ENCODE measurements at regions not wholly inside any gene's neighbourhood (a gene's known extent, or its start where the extent isn't known, plus 50 kb on each side); places are given as distances from the start of the nearest gene placed in this dataset.

- no peaks in the 10 kb centered on the region for H3K36me3 ChIP-seq
- no peaks in the 10 kb centered on the region for H3K9me3 ChIP-seq
- ATAC-seq: no peak
- no peaks in the 10 kb centered on the region for H3K4me1 ChIP-seq
- intact Hi-C loops (cut with DNase I): no loop called here
- H3K27ac ChIP-seq: no peak overlapping the region
- no peak overlapping the region for H3K4me3 ChIP-seq
- H3K27me3 ChIP-seq: no peaks in the 10 kb centered on the region
- no peak for DNase-seq
- TF ChIP-seq POLR2A (IDR thresholded peaks at IDR 0.05): no peak
- TF ChIP-seq, protein P1, sequence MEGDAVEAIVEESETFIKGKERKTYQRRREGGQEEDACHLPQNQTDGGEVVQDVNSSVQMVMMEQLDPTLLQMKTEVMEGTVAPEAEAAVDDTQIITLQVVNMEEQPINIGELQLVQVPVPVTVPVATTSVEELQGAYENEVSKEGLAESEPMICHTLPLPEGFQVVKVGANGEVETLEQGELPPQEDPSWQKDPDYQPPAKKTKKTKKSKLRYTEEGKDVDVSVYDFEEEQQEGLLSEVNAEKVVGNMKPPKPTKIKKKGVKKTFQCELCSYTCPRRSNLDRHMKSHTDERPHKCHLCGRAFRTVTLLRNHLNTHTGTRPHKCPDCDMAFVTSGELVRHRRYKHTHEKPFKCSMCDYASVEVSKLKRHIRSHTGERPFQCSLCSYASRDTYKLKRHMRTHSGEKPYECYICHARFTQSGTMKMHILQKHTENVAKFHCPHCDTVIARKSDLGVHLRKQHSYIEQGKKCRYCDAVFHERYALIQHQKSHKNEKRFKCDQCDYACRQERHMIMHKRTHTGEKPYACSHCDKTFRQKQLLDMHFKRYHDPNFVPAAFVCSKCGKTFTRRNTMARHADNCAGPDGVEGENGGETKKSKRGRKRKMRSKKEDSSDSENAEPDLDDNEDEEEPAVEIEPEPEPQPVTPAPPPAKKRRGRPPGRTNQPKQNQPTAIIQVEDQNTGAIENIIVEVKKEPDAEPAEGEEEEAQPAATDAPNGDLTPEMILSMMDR (IDR thresholded peaks at IDR 0.05): no peak
- 27% methylated on average over 3 of the region's 3 CpGs for WGBS (ENCODE audit: insufficient coverage, low coverage, low lambda C conversion rate, missing lambda C conversion rate)
Measured at GRCh38 chr17:69640073-69640472, 225.6 kb downstream of the MAP2K6 start.

- 46% methylated on average over 2 of the region's 2 CpGs for WGBS (ENCODE audit: insufficient coverage, low coverage, low lambda C conversion rate, missing lambda C conversion rate)
- intact Hi-C loops (cut with DNase I): no loop called here
Measured at GRCh38 chr17:69643686-69644085, 229.2 kb downstream of the MAP2K6 start.

GRCh38 chr17:69646729-69647128, 232.2 kb downstream of the MAP2K6 start:
- DNase-seq (no peak), ATAC-seq (no peak)
- TF ChIP-seq POLR2A (IDR thresholded peaks at IDR 0.05): no peak
- TF ChIP-seq, protein P1 (IDR thresholded peaks at IDR 0.05): no peak
- 90% methylated on average over 3 of the region's 3 CpGs for WGBS (ENCODE audit: insufficient coverage, low coverage, low lambda C conversion rate, missing lambda C conversion rate)
- Histone ChIP-seq H3K27ac (no peak overlapping the region), H3K36me3 (no peaks in the 10 kb centered on the region), H3K4me1 (no peaks in the 10 kb centered on the region), H3K9me3 (no peaks in the 10 kb centered on the region), H3K4me3 (no peak overlapping the region), H3K27me3 (no peaks in the 10 kb centered on the region)
- intact Hi-C loops (cut with DNase I): no loop called here

More at GRCh38 chr17:69643686-69644085, 229.2 kb downstream of the MAP2K6 start:
- no peaks in the 10 kb centered on the region for H3K4me1 ChIP-seq
- ATAC-seq (no peak), DNase-seq (no peak)
- H3K9me3 ChIP-seq: no peaks in the 10 kb centered on the region
- no peak overlapping the region for H3K4me3 ChIP-seq
- no peaks in the 10 kb centered on the region for H3K27me3 ChIP-seq
- no peak for TF ChIP-seq POLR2A (IDR thresholded peaks at IDR 0.05)
- TF ChIP-seq, protein P1 (IDR thresholded peaks at IDR 0.05): no peak
- no peak overlapping the region for H3K27ac ChIP-seq
- no peaks in the 10 kb centered on the region for H3K36me3 ChIP-seq

- TF ChIP-seq, protein P1 (IDR thresholded peaks at IDR 0.05): no peak
- no peak for TF ChIP-seq POLR2A (IDR thresholded peaks at IDR 0.05)
- no peaks in the 10 kb centered on the region for H3K9me3 ChIP-seq
- DNase-seq (no peak), ATAC-seq (no peak)
- intact Hi-C loops (cut with DNase I): no loop called here
- no peak overlapping the region for H3K4me3 ChIP-seq
- H3K27ac ChIP-seq: no peak overlapping the region
- WGBS (ENCODE audit: insufficient coverage, low coverage, low lambda C conversion rate, missing lambda C conversion rate): 68% methylated on average over 5 of the region's 5 CpGs
- H3K4me1 ChIP-seq: no peaks in the 10 kb centered on the region
- no peaks in the 10 kb centered on the region for H3K36me3 ChIP-seq
- H3K27me3 ChIP-seq: no peaks in the 10 kb centered on the region
Measured at GRCh38 chr17:69650881-69651280, 236.4 kb downstream of the MAP2K6 start.

DNA sequence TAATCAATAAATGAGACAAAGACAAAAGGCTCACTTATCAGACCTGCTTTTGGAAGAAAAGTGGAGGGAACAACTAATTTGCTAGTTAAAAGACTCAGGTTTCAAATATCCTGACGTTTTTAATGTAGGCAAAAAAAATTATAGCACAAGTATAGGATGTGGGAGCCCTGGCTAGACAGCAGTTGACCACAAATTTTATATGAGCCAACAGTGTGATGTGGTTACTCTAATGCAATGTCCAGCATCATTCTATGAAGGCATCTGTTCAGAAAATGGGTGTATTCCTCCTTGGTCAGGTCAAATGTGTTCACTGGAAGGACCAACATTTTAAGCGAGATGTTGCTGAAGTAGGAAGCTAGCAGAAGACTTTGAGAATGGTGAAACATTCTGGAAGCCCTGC, 237.4 kb downstream of the MAP2K6 start:
- H3K27me3 ChIP-seq: no peaks in the 10 kb centered on the region
- no peaks in the 10 kb centered on the region for H3K36me3 ChIP-seq
- H3K4me1 ChIP-seq: no peaks in the 10 kb centered on the region
- no peak overlapping the region for H3K4me3 ChIP-seq
- intact Hi-C loops (cut with DNase I): no loop called here
- no peak for ATAC-seq
- no peak overlapping the region for H3K27ac ChIP-seq
- H3K9me3 ChIP-seq: no peaks in the 10 kb centered on the region
- no peak for DNase-seq
- WGBS (ENCODE audit: insufficient coverage, low coverage, low lambda C conversion rate, missing lambda C conversion rate): 41% methylated on average over 2 of the region's 2 CpGs
- TF ChIP-seq POLR2A (IDR thresholded peaks at IDR 0.05): no peak
- TF ChIP-seq, protein P1 (IDR thresholded peaks at IDR 0.05): no peak
